Neuron (in vitro differentiated cells): ENCODE measurements at regions not wholly inside any gene's neighbourhood (a gene's known extent, or its start where the extent isn't known, plus 50 kb on each side); places are given as distances from the start of the nearest gene placed in this dataset.
"Not testable (repeated sequence)": the region's sequence is repeated elsewhere in the genome, so short reads cannot be mapped to it uniquely, and the experiment has no call there.

Experiments used
- H2AFZ ChIP-seq: one replicate; pipeline ENCODE4 v1.6.1; 2013; ENCODE audit warnings: low read depth, mild to moderate bottlenecking, inconsistent platforms, low read length, moderate library complexity
- H3K27me3 ChIP-seq: one replicate; pipeline ENCODE4 v1.6.1; 2013; ENCODE audit warnings: low read length; ENCODE audit not compliant: insufficient read depth
- H3K36me3 ChIP-seq: one replicate; pipeline ENCODE4 v1.6.1; 2013; ENCODE audit warnings: low read length; ENCODE audit not compliant: insufficient read depth
- H3K4me1 ChIP-seq: one replicate; pipeline ENCODE4 v1.6.1; 2013; ENCODE audit warnings: low read length; ENCODE audit not compliant: insufficient read depth
- H3K4me3 ChIP-seq: 2 replicates; pipeline ENCODE4 v1.5.1; 2013; ENCODE audit warnings: mild to moderate bottlenecking, low read length, moderate library complexity
- H3K9me3 ChIP-seq: one replicate; pipeline ENCODE4 v1.6.1; 2013; ENCODE audit warnings: low read length

GRCh38 chr15:96491700-96492644, 161.5 kb downstream of the NR2F2 start:
- H3K4me3 ChIP-seq, result peak overlapping the region; percentile 51

GRCh38 chr15:96494505-96494904, 164.0 kb downstream of the NR2F2 start:
- H3K4me1 ChIP-seq, result peaks cover 9% of the 10 kb centered on the region
- H2AFZ ChIP-seq, result no peak overlapping the region
- no peaks in the 10 kb centered on the region for H3K27me3 ChIP-seq
- H3K36me3 ChIP-seq, result no peaks in the 10 kb centered on the region
- peaks cover 4% of the 10 kb centered on the region for H3K9me3 ChIP-seq
- no peak overlapping the region for H3K4me3 ChIP-seq

More at GRCh38 chr15:96491700-96492644, 161.5 kb downstream of the NR2F2 start:
- H3K9me3 ChIP-seq, H3K4me1 ChIP-seq, H3K27me3 ChIP-seq, H3K36me3 ChIP-seq: not testable (repeated sequence)
- peak overlapping the region; percentile 82 for H2AFZ ChIP-seq

- Histone ChIP-seq H3K27me3 (no peaks in the 10 kb centered on the region), H3K36me3 (no peaks in the 10 kb centered on the region), H3K4me1 (peaks cover 9% of the 10 kb centered on the region), H3K4me3 (no peak overlapping the region), H3K9me3 (peaks cover 4% of the 10 kb centered on the region), H2AFZ (no peak overlapping the region)
Measured at GRCh38 chr15:96495386-96495785, 164.9 kb downstream of the NR2F2 start.

GRCh38 chr15:96497951-96498350, 167.5 kb downstream of the NR2F2 start:
- no peaks in the 10 kb centered on the region for H3K27me3 ChIP-seq
- no peak overlapping the region for H2AFZ ChIP-seq
- peaks cover 4% of the 10 kb centered on the region for H3K9me3 ChIP-seq
- H3K4me3 ChIP-seq, result no peak overlapping the region
- H3K36me3 ChIP-seq, result no peaks in the 10 kb centered on the region
- peaks cover 2% of the 10 kb centered on the region for H3K4me1 ChIP-seq

- Histone ChIP-seq H3K4me3 (no peak overlapping the region), H3K36me3 (no peaks in the 10 kb centered on the region), H3K4me1 (no peaks in the 10 kb centered on the region), H3K27me3 (no peaks in the 10 kb centered on the region), H3K9me3 (peaks cover 4% of the 10 kb centered on the region), H2AFZ (no peak overlapping the region)
Measured at GRCh38 chr15:96500508-96500907, 170.0 kb downstream of the NR2F2 start.

GRCh38 chr15:96501362-96501761, 170.9 kb downstream of the NR2F2 start:
- Histone ChIP-seq H2AFZ (no peak overlapping the region), H3K4me1 (no peaks in the 10 kb centered on the region), H3K9me3 (peaks cover 3% of the 10 kb centered on the region), H3K4me3 (no peak overlapping the region), H3K27me3 (no peaks in the 10 kb centered on the region), H3K36me3 (no peaks in the 10 kb centered on the region)

GRCh38 chr15:96502196-96502595, 171.7 kb downstream of the NR2F2 start:
- Histone ChIP-seq H3K27me3 (no peaks in the 10 kb centered on the region), H3K9me3 (peaks cover 3% of the 10 kb centered on the region), H3K4me3 (no peak overlapping the region), H3K4me1 (no peaks in the 10 kb centered on the region), H3K36me3 (no peaks in the 10 kb centered on the region), H2AFZ (no peak overlapping the region)

- Histone ChIP-seq H3K9me3 (peaks cover 1% of the 10 kb centered on the region), H2AFZ (no peak overlapping the region), H3K36me3 (no peaks in the 10 kb centered on the region), H3K4me1 (no peaks in the 10 kb centered on the region), H3K27me3 (no peaks in the 10 kb centered on the region), H3K4me3 (no peak overlapping the region)
Measured at GRCh38 chr15:96503276-96503675, 172.8 kb downstream of the NR2F2 start.

GRCh38 chr15:96504371-96504770, 173.9 kb downstream of the NR2F2 start:
- H3K9me3 ChIP-seq, result no peaks in the 10 kb centered on the region
- H3K4me1 ChIP-seq, result no peaks in the 10 kb centered on the region
- H3K36me3 ChIP-seq, result no peaks in the 10 kb centered on the region
- no peaks in the 10 kb centered on the region for H3K27me3 ChIP-seq
- H2AFZ ChIP-seq, result no peak overlapping the region
- no peak overlapping the region for H3K4me3 ChIP-seq

- no peak overlapping the region for H3K4me3 ChIP-seq
- no peaks in the 10 kb centered on the region for H3K36me3 ChIP-seq
- no peaks in the 10 kb centered on the region for H3K4me1 ChIP-seq
- no peaks in the 10 kb centered on the region for H3K9me3 ChIP-seq
- H2AFZ ChIP-seq, result no peak overlapping the region
- no peaks in the 10 kb centered on the region for H3K27me3 ChIP-seq
Measured at GRCh38 chr15:96505014-96505413, 174.5 kb downstream of the NR2F2 start.

- no peak overlapping the region for H3K4me3 ChIP-seq
- H3K4me1 ChIP-seq, result no peaks in the 10 kb centered on the region
- H3K36me3 ChIP-seq, result no peaks in the 10 kb centered on the region
- no peaks in the 10 kb centered on the region for H3K27me3 ChIP-seq
- H3K9me3 ChIP-seq, result peaks cover 10% of the 10 kb centered on the region
- no peak overlapping the region for H2AFZ ChIP-seq
Measured at GRCh38 chr15:96514607-96515285, 184.2 kb downstream of the NR2F2 start.

GRCh38 chr15:96515371-96515770, 184.9 kb downstream of the NR2F2 start:
- Histone ChIP-seq H3K36me3 (no peaks in the 10 kb centered on the region), H3K9me3 (peaks cover 10% of the 10 kb centered on the region), H3K4me1 (no peaks in the 10 kb centered on the region), H3K4me3 (no peak overlapping the region), H2AFZ (no peak overlapping the region), H3K27me3 (no peaks in the 10 kb centered on the region)

- no peaks in the 10 kb centered on the region for H3K27me3 ChIP-seq
- H3K9me3 ChIP-seq, result peaks cover 12% of the 10 kb centered on the region
- H3K4me3 ChIP-seq, result no peak overlapping the region
- no peaks in the 10 kb centered on the region for H3K4me1 ChIP-seq
- no peaks in the 10 kb centered on the region for H3K36me3 ChIP-seq
- no peak overlapping the region for H2AFZ ChIP-seq
Measured at GRCh38 chr15:96521386-96521785, 190.9 kb downstream of the NR2F2 start.
